DMS153 (cell line): ENCODE measurements at regions not wholly inside any gene's neighbourhood (a gene's known extent, or its start where the extent isn't known, plus 50 kb on each side); places are given as distances from the start of the nearest gene placed in this dataset.
"Not testable (repeated sequence)": the region's sequence is repeated elsewhere in the genome, so short reads cannot be mapped to it uniquely, and the experiment has no call there.

ENCODE experiments used
- DNase-seq: peaks from one replicate; lab custom pipeline; 2025; lab: John Stamatoyannopoulos, UW

DNA sequence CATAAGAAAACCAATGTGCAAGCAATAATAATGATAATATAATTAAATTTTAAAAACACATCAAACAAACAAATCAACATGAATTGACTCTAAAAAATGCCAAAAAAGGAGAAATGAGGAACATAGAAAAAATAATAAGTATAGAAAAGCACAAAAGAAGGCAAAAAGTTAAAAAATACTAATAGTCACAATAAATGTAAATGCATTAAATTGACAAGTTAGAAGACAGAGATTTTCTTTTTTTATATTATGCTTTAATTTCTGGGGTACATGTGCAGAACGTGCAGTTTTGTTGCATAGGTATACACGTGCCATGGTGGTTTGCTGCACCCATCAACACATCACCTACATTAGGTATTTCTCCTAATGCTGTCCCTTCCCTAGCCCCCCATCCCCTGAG is 767.0 kb downstream of the ADCYAP1 start:
- not testable (repeated sequence) for DNase-seq

DNA sequence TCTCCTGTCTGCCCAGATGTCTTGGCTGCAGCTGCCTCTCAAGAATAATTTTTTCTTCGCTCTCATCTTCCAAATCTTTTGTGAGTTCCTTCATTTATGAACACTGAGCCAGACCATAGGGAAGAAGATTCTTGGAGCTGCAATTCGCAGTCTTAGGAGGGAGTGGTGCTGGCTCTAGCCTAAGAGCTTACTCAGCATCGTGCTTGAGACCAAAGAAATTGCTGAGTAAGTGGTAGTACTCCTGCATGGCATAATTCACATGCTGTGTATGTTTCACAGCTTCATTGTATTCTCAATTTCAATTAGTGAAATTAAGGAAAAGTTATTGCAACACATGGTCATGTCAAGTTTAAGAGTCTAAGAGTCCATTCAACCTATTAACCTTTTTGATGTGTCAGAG is 771.7 kb downstream of the ADCYAP1 start:
- DNase-seq, result no peak

DNA sequence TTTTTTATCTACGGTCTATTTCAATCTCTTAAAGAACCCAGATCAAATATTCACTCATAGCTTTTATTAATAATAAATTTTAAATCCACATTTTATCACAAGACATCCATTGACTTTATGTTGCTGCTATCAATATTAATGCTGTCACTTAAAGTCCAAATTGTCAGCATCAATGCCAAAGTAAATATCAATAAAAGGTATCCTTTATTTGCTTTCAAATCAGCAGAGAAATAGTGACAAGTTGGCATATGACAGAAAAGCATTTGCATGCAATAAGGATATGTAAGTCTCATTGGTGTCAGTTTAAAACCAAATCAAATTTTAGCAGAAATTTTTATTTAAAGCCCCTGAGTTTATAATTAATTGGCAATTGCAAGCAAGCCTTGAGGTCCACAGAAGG is 775.4 kb downstream of the ADCYAP1 start:
- DNase-seq, result no peak

DNA sequence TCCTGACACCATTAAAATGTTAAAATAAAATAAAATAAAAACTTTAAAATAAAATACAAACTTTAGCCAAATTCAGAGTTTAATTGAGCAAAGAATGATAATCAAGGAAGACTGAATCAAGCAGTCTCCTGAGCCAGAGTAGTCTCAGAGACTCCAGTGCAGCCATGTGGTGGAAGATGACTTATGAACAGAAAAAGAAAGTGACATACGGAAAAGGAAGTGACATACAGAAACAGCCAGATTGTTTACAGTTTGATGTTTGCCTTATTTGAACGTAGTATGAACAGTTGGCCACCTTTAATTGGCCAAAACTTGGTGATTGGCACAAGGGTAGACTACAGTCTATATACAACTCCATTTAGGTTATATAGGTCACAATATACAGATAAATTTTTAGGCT is 787.2 kb downstream of the ADCYAP1 start:
- DNase-seq, result no peak

DNA sequence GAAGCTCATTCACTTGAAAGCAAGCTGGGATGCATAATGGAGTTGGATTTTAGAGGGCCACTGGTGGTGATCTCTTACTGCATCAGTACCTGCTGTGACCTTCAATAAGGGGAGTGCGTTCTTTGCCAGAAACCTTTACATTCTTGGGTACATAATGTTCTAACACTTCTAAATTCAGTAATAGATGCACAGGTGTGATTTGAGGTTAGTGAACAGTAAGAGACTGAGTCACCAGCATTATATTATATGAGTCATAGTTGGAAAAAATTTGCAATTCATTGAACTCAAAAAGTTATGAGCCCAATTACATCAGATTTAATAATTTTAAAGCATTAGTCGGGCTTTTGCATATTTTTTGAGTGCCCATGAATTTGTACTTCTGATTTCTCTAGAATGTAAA is 803.3 kb downstream of the ADCYAP1 start:
- no peak for DNase-seq

DNA sequence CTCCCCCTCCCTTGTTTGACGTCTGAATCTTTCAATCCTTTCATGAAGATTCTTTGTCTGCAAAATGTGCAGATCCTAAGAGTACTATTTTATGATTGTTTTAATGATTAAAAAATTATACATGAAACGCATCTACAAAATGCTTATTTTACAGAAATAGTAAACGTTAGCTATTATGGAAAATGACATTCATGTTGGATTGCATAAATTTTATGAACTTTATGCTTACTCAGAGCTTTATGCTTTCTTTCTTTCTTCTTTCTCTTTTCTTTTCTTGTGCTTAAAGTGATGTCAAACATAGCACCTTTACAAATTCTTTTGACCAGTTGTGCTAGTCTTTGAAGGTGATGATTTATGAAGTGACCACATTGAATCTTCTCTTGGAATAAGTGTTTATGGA is 805.4 kb downstream of the ADCYAP1 start:
- DNase-seq, result no peak

DNA sequence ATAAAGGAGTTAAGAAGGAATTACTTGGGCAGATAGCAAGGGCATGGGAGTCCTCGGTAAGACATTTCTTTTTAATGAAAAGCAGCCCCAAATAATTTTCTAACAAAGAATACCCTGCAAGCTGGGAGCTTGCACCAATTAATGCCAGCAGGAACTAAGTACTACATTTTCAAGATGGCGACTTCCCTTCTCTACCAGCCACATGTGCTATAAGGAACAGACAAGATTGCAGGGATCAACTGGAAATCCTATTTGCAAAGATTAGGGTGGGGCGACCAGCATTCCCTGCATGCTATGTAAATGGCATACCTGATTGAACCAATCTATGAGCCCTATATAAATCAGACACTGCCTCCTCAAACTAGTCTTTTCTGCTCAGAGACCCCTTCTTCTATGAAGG is 827.5 kb downstream of the ADCYAP1 start:
- no peak for DNase-seq

DNA sequence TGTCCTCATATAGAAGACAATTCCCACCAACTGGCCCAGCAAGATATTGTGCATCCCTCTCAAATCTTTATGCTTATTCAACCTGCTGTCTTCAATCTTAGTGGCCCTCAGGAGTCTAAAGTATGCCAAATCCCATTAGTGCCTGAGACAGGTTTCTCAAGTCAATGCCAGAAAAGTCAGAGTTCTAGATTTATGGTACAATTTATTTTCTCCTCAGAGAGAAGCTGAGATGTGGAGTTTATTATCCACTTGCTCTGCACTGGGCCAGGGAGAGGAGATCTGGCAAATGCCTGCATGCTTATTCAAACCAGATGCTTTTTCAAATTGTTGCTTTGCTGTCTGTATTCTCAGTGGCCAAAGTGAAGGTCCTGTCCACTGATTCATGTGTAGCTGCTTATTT is 825.2 kb downstream of the METTL4 start:
- DNase-seq, result no peak

DNA sequence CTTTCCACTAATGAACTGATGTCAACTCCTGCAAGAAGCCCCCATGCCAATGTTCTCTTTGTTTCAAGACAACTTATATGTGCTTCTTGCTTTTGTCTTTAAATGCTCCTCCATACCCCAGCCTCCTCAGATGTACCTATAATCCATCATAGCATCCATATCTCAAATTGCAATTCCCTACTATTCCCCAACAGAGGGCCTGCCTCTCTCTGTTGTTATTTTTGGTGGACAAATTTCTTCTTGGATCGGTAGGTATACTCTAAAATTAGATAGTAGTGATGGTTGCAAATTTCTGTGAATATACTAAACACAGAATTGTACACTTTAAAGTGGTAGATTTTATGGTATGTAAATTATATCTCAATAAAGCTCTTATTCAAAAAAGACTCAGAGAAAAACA is 820.1 kb downstream of the METTL4 start:
- DNase-seq, result no peak

DNA sequence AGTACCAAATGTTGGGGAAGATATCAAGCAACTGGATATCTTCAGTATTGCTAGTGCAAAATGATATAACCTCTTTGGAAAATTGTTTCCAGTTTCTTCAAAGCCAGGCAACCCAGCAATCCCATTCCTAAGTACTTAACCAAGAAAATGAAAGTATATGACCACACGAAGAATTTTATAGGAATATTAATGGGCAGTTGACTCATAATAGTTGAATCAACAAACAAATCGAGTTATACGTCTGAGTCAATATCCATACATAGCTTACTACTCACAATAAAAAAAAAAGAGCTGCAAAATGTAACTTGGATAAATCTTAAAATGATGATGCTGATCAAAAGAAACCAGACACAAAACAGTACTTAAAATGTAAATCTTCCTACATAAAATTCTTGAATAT is 810.4 kb downstream of the METTL4 start:
- no peak for DNase-seq

DNA sequence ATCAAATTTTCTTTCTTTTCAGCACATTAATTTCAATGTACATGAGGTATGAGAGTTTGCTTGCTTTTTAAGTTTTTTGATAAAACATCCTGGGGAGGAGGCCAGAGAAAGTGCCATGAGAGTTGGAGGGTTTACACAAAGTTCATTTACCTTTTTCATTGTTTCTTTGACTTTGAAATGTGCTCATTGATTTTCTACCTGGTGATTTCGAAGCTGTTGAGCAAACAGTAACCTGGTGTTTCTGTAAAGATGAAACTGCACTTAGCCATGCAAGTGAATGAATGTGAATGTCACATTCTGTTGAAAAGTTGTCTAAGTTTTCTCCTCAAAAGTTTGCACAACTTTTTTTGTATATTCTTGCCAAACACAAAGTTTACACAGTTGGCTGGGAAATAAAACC is 797.0 kb downstream of the METTL4 start:
- DNase-seq, result no peak

DNA sequence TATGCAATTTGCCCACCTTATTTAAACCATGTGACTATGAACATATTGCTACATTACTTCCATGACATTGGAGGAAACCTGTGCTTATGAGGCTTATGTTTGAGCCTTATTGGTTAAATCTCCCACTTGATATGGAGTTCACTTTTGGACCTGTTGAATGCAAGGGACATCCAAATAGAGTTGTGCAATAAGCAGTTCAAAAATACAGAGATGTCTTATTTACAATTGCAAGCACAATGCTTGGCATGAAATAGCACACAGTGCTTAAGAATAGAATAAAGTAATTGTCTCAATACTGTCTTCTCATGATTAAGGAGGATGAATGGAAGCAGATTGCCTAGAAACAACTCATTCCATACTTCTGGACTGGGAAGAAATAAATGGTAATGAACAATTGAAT is 793.5 kb downstream of the METTL4 start:
- DNase-seq, result no peak

DNA sequence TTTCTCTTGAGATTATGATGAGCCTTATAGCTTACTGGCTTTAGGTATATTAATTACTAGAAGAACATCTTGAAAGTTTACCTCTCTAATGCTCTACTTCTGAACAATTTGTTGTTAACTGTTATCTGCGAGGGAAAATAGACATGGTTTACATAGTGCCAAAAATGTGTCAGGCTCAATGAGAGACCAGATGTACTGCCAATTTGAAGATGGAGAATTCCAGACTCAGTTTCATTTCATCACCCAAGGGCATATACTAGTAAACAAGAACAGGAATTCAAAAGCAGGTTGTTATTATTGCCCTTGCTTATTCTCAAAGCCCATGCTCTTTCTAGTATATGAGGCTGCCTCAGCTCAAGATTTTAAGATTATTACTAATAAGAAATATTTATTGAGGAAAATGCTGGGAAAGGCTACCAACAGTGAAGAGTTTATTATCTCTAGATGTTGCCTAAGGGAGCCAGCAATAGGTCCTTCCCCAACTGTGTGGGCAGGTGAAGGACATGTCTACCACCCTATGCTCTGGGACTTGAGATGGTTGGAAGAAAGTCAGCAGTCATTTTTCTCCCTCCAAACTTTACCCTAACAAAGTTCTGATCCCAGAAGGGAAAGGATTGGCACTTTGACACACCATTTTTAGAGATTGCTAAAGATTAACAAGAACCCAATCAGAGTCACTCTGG is 792.7 kb downstream of the METTL4 start:
- DNase-seq, result no peak

DNA sequence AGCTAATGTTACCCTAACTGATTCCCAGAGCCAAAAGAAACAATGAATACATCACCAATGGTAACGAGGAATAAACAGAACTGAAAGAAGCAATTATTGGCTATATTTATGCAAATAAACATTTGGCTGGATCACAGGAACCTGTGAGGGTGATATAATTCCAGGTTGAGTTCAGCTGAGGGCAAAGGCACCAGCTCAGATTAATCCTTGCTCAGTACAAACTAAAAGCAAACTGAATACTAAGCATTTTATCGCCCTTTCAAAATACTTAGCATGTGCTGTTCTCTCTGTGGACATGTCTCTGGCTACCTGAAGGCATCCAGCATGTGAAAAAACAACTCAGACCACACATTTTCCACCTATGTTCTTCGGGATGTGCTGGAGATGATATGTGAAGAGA is 791.7 kb downstream of the METTL4 start:
- DNase-seq, result no peak

DNA sequence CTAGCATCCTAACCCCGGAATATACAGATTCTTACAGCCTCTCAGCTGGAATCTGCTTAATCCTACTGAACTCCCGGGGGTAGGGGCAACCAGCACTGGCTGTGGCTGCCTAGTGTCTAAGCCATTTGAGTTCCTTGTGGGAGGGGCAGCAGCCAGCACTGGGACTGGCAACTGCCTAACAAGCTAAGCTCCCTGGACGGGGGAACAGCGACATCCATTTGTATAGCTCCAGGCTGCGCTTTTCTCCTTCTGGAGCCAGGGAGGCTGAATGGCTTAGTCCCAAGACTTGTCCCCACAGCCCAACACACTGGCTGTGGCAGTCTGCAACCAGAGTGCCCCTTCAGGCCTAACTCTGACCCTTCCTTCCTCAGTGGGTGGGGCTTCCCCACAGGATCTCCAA is 787.2 kb downstream of the METTL4 start:
- DNase-seq, result no peak

DNA sequence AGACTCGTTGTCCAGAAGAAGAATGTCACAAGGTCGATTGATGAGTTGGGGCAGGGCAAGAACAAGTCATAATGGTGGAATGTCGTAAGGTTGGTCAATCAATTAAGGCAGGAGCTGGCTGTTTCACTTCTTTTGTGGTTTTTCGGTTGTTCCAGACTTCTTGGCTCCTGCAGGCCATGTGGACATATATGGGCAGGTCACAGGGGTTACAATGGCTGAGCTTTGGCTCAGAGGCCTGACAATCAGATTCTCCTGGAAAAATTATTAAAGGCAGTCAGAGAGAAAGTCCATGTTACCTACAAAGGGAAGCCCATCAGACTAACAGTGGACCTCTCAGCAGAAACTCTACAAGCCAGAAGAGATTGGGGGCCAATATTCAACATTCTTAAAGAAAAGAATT is 785.3 kb downstream of the METTL4 start:
- DNase-seq, result not testable (repeated sequence)

DNA sequence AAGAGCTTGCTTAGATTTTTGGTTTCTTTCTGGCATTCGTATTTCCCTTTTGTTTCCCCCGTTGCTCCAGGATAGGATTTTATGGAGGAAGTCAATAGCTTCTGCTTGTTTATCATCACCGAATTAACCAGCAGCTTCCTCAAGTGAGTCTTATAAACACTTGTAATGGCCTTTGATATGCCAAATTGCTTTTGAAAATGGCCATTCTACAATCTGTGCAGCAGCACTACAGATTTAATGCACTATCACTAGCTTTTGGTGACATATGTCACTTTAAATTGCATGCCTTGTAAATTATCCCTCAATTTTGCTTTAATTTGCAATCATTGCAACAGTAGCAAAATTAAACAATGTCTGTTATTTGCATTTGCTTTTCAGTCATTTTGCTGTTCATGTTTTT is 774.7 kb downstream of the METTL4 start:
- DNase-seq, result peak; percentile 1

DNA sequence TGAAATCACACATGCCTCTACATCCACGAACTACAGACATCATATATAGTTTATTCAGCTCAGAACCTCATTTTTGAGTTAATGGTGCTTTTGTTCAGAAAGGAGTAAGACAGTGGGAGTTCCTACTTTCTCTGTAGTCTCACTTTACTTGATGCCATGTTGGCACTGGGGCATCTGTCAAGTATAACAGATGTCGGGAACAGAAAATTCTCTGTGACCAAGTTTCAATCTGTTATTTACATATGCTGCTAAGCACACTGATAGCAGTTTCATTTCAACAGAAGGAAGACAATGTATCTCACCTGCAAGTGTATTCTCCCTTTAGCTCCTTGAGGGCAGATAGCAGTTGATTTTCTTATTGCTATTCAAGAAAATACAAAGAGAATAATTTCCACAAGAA is 774.1 kb downstream of the METTL4 start:
- no peak for DNase-seq

DNA sequence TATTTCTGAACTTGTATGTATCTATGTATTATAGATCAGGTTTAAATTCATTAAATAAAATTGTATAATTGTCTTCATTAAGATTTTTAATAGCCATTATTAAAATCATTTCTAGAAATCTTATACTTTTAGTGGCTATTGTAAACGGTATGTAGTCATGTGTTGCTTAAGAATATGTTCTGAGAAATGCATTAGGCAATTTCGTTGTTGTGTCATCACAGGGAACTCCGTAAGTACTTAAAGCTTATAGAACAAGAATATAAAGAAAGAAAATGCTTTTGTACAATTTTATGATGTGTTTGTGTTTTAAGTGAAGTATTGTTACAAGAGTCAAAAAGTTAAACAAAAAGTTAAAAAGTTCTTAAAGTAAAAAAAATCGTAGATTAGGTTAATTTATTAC is 765.8 kb downstream of the METTL4 start:
- DNase-seq, result no peak

DNA sequence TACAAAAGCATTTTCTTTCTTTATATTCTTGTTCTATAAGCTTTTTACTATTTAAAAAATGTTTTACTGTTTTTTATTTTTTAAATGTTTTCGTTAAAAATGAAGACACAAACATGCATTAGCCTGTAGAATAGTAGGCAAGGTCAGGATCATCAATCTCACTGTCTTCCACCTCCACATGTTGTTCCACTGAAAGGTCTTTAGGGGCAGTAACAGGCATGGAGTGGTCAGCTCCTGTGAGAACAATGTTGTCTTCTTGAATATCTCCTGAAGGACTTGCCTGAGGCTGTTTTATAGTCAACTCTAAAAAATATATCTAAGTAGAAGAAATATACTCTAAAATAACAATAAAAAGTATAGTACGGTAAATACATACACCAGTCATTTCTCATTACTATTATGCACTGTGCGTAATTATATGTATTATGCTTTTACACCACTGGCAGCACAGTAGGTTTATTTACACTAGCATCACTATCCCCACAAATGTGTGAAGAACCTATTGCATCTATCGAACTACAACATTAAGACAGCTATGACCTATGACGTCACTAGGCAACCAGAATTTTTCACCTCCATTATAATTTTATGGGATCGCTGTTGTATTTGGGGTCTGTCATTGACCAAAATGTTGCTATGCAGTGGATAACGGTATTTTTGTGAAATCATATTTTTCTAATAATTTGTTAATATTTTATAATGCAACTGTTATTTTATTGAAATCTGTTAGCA is 764.3 kb downstream of the METTL4 start:
- no peak for DNase-seq

DNA sequence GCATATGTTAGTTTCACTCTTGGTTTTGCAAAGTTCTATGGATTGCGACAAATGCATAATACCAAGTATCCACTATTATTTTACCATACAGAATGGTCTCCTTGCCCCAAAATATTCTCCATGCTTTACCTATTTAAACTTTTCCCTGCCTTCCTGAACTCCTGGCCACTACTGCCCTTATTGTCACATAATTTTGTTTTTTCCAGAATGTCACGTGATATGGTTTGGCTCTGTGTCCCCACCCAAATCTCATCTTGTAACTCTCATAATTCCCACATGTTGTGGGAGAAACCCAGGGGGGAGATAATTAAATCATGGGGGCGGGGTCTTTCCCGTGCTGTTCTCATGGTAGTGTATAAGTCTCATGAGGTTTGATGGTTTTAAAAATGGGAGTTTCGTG is 760.0 kb downstream of the METTL4 start:
- DNase-seq, result no peak

DNA sequence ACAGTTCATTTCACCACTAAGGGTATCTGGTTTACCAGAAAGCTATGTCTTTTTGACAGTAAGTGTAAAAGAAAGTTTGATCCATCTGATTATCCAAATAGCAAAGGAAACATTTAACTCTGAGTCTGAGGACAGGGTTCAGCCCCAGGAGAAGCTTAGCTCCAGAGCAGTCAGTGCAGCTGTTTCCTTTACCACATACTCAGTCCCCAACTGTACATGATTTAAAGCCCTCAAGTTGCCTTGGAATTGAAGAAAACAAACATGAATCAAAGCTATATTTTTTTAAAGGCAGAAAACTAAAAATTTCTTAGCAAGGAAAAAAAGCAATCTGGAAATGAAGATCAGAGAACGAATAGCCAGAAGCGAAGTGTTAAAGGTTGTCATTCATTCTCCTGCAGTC is 746.0 kb downstream of the METTL4 start:
- no peak for DNase-seq

DNA sequence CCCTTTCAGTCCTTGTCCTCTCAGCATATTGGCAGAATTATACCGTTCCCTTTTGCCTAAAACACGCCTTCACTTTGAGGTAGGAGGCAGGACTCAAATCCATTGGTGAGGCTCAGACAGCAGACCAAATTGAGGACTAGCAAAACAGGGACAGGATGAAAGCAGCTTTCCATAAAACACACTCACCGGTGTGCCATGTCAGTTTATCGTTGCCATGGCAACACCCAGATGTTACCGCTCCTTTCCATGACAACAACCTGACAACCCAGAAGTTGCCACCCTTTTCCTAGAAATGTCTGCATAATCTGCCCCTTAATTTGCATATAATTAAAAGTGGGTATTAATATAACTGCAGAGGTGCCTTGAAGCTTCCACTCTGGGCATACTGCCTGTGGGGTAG is 730.4 kb downstream of the METTL4 start:
- no peak for DNase-seq

DNA sequence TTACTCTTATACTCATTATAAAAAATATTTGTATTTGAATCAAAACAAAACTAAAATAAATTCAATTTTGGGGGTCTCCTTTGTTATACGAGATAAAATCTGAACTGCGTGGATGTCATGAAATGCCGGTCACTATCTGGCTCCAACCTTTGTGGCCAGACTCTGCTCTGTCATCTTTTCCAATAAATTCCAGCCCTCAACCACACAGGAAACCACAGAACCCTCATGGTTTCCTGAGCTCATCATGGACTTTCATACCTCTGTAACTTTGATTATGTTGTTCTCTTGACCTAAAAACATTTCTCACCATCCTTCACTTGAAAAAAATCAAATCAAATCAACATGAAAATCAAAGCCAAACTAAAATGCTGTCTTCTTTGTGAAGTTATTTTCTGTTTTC is 724.7 kb downstream of the METTL4 start:
- no peak for DNase-seq
